NT2/D1 (cell line): ENCODE measurements at regions not wholly inside any gene's neighbourhood (a gene's known extent, or its start where the extent isn't known, plus 50 kb on each side); places are given as distances from the start of the nearest gene placed in this dataset.

ENCODE experiments used
- SUZ12 ChIP-seq: IDR thresholded peaks from 2 replicates; pipeline ENCODE4 v1.6.1; 2011; ENCODE audit not compliant: insufficient read length, insufficient read depth; ENCODE audit errors: extremely low read depth
- YY1 ChIP-seq: IDR thresholded peaks from 2 replicates; pipeline ENCODE4 v1.6.1; 2011; ENCODE audit not compliant: insufficient read length, insufficient read depth
- ZNF274 ChIP-seq: IDR thresholded peaks from 2 replicates; pipeline ENCODE4 v1.6.1; 2011; ENCODE audit warnings: mild to moderate bottlenecking, low read depth, low read length

- TF ChIP-seq SUZ12 (no peak), YY1 (no peak), ZNF274 (no peak)
These were observed 78.5 kb downstream of the FOXD1 start for GRCh38 chr5:73370095-73370494.
